GM21529 (cell line): ENCODE measurements at regions not wholly inside any gene's neighbourhood (a gene's known extent, or its start where the extent isn't known, plus 50 kb on each side); places are given as distances from the start of the nearest gene placed in this dataset.

Experiments used
- ATAC-seq: cut with Tn5 transposase; IDR thresholded peaks from one replicate; pipeline ENCODE4 v1.9.1; 2021; ENCODE audit not compliant: unreplicated experiment

DNA sequence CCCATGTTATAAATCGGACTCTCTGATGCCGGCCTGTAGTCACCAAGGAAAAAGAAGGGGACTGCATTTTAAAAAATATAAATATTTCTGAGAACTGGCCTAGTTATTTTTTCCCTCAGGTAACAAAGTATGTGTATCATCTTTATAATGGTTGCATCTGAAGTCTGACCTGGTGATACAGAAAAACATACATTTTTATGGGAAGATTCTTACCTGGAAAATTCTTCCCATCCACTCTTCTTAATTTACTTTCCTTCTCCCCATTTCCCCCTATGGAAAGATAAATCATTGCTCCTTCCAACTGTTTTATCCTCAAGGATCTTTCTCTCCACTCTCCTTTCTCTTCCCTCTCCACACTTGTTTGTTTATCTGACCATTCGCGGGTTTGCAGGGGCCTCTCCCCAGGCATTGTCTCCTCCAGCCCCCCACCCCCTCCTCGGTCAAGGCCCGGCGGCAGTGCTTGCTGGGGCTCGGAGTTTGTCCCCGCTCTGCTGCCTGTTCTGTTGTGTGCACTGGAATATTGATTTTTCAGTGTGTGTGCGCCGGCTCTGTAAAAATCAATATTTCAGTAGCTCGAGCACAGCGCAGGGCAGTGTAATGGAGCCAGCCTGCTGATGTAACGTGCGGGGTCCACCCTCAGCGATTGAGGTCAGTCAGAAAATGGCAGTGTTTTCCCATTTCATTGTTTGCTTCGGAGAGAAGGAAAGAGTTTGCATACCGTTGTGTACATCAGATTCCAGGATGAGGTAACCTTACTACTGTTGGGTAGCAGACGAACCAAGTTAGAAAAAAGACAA, 199.5 kb upstream of the NFE2L3 start:
- ATAC-seq: no peak

DNA sequence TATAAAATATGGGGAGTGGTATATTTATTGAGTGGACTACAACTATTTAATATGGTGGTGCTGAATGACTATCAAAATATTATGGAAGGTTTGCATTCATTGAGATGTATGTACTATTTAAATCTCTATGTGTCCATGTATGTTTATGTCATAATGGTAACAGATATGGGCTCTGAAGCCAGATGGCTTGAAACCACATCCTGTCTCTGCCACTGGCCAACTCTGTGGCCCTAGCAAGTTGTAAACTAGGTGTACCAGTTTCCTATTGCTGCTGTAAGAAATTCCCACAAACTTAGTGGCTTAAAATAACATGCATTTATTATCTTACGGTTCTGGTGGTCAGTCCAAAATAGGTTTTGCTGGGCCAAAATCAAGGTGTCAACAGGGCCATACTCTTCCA, 198.1 kb upstream of the NFE2L3 start:
- no peak for ATAC-seq

DNA sequence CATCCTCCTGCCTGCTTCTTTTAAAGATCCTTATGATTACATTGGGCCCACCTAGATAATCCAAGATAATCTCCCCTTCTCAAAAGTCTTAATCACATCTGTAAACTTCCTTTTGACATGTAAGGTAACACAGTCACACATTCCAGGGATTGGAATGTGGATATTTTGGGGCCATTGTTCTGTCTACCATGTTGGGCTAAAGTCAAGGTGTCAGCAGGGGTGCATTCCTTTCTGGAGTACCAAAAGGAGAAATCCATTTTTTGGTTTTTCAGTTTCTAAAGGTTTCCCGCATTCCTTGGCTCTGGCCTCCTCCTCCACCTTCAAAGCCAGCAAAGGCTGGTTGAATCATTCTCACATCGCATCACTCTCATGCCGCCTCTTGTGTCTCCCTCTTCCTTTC, 197.6 kb upstream of the NFE2L3 start:
- ATAC-seq: no peak

DNA sequence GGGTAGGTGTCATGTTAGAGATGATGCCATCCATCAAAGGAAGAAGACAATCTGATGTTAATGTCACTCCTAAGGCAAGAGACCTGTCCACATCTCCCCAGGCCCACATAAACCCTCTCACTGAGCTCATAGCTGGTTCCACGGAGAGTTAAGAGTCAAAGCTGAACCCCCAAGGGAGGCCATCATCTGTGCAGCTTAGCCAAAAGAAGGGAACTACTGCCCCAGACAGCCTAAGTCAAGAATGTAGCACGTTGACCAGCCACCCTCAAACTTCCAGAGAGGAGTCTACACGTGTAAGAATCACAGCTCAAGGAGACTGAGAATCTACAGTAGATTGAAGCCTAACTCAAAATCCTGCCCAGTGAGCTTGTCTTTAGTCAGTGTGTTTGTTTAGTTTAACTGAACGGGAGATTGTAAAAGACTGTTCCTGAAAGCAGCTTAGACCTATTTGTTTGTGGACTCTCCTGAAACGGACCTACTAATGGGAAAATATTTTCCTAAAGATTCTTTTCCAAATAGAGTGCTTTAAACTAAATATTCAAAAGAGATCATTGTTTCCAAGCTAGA, 192.7 kb upstream of the NFE2L3 start:
- ATAC-seq: no peak

DNA sequence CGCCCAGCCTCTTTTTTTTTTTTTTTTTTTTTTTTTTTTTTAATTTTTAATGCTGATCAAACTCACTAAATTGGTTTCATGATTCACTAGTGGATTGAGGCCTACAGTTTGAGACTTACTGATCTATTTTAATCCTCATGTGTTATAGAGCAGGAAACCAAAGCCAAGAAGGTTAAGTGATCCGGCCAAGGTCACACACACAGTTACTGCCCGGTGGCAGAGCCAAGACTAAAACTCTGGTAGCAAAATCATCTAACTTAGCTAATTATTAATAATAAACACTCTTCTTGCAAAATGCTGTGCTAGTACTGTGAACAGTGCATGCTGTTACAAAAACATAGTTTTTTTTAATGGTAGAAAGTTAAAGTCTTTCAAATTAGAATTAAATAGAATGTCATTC, 188.3 kb upstream of the NFE2L3 start:
- no peak for ATAC-seq

DNA sequence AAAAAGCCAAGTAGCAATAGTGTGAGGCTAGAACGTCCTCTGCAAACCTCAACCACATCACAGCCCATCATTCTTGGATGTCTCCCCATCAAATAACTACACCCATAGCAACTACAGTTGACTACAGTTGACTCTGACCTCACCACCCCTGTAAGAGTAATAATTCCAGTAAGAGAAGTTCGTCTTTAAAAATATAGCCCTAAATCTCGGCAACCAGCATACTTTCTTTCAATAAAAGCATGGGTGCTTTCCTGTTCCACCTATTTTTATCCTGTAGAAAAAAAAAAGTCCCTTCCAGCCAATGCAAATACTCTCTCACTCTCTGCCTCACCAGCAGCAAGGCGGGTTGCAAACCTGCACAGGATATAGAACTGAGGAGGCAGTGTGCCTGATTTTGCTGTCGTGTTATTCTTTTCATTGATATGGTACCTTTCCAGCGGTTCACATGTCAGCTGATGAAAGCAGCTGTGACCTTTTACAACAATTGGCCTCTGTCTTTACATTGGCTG, 187.5 kb upstream of the NFE2L3 start:
- peak; percentile 40 for ATAC-seq

DNA sequence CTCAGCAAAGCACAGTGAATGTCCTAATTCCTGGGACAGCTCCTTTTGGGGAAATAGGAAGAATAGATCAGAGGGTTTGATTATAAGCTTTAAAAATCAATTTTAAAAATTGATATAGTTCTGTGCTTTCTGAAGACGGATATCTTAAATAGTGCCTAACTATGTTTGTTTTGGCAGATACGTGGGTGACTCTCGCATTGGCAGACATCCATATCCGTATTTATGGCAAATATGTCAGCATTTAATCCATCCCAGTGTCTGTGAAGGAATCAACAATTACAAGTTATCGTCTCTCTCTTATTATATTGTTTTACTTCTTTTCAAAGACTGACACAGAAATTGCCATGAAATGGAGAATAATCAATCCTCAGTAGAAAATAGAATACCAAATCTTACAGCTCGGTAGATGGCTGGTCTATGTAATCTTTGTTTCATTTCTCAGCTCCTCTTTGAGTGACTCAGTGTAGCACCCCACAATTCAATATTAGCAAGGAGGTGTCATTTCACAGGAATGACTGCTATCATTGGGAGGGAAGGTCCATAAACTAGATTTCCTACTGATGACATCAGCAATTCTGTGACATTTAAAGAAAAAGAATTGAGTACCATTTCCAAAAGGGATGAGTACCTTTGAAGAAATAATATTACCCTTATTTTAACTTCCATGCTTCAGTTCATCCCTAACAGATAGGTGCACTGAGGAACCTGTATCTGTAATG, 186.4 kb upstream of the NFE2L3 start:
- no peak for ATAC-seq

DNA sequence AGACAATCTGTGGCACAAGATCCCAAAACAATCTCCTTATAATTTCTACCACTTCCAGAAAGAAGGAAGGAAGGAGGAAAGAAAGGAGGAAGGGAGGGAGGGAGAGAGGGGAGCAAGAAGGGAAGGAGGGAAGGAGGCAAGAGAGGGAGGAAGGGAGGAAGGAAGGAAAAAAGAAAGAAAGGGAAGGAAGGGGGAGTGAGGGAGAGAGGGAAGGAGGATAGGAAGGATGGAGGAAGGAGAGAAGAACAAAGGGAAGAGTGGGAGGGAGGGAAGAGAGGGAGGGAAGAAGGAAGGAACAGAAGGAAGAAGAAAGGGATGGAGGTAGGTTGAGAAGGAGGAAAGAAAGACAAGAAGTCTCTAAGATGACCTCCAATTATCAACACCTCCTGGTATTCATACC, 185.5 kb upstream of the NFE2L3 start:
- ATAC-seq: no peak

DNA sequence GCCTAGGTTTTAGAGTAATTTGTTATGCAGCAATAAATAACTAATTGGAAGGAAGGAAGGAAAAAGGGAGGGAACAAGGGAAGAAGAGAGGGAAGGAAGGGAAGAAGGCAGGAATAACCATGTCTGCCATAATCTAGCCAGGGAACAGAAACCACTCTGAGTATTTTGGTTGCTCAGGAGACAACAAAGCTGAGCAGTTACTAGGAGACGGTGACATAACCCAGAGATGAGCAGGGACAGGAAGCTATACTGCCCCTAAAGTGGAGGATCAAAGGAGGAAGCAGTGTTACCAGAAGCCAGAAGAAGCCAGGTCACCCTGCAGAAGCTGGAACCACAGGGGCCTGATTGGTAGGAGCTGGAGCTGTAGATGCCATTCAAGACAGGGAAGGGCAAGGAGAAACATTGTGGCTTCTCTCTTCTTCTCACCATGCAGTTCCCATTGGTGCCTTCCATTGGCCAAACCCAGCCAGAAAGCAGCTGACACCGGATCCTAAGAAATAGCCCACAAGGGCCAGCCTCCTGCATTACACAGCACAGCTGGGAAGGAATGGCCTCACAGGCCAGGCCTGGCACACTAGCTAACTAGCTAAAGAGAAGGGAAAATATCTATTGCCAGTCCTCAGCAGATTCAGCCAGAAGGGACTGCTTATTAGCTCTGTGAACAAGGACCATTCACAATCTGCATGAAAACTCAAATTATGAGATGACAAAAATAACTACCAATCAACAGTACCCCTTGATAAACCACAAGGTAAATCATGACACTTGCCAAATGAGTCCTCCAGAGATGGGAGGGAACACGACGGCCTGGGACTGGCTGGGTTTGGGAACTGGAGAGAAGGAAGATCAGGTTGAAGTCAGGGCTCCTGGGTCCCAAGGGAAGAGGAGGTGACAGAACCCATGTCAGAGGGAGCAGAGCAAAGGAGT, 184.5 kb upstream of the NFE2L3 start:
- peak; percentile 33 for ATAC-seq

DNA sequence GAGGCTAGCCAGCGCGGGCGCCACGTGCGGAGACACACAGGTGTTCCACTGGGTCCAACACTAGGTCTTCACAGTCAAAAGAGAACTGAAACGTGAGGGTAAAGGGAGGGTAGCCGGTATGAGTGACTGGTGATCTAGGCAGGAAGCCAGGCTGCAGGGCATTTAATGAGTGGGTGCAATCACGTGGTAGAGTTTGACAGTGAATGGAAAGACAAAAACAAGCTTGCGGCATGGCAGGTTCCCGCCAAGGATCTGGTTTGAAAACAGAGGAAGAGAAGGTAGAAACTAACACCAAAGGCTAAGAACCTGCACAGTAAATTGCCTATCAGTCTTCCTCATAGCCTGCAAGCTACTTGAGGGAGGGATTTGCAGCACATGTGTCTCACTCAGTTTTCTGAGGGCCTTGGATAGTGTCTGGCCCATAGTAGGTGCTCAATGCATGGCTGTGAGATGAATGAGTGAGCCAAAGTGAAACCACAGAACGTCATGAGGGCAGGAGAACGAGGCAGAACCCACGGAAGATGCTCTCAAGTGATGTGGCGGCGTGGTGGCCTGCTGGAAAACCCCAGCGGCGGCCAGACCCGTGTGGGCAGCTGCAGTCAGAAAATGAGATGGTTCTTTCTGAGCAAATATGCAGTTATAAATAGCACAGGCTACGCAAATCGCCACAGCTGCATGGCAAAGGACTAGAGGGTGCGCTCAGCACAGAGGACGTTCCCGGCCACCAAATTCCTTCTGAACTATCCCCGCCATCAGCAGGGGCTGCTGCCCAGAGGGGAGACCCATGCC, 183.6 kb upstream of the NFE2L3 start:
- ATAC-seq: peak; percentile 61

DNA sequence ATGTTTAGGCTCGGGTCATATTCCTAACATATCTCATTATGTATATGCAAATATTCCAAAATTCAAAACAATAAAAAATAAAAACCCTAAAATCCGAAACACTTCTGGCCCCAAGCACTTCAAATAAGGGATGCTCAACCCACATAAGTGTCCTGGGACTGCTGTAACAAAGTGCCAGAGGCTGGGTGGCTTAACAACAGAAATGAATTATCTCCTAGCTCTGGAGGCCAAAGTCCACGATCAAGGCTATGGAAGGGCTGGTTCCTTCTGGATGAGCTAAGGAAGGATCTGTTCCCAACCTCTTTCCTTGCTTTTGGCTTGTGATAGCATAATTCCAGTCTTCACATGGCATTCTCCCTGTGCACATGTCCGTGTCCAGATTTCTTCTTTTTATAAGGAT, 181.6 kb upstream of the NFE2L3 start:
- no peak for ATAC-seq

DNA sequence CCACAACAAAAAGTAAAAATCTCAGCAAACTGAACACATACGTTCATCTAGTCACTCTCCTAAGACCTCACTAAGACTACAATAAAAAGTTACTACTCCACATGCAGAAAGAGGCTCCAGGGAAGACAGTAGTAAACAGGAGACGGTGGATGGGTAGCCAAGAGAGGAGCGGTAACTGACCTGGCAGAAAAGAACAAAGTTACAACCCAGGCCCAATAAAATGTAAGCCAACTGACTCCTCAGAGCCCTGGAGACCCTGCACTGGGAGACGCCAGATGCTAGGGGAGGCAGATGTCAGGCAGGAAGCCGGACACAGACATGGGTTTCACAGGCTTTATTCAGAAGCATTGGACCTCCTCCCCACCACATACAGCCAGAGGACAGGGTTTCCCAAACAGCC, 181.1 kb upstream of the NFE2L3 start:
- ATAC-seq: no peak

DNA sequence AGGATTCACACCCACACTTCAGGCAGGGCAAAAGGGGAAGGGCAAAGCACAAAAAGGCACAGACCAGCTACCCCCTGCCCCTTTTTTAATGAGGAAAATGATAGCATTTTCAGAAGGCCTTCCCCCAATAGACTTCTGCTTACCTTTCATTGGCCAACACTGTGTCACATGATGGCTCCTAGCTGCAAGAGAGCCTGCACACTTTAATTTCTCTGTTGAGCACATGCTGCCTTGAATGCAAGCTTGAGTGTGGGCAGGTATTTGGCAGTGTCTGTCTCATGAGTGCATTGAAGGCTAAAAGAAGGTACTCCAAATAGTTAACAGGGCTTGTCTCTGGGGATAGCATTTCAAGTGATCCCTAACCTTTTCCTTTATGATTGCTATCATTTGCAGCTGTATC, 175.4 kb upstream of the NFE2L3 start:
- no peak for ATAC-seq

DNA sequence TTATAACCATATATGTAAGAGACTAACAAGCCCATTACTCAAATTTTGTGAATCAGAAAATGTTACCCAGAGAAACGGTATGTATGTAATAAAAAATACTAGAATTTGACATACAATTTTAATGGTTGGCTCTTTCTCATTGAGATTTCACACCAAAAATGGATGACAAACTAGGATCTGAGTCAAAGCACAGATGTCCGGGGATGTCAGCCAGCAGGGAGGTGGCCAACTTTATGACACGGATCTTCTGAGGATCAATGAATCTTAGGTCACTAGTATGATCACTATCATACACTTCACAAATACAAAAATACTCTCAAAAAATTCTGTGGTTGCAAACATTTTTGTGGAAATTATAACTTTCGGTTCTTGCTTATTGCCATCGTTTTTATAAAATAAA, 173.5 kb upstream of the NFE2L3 start:
- ATAC-seq: no peak

DNA sequence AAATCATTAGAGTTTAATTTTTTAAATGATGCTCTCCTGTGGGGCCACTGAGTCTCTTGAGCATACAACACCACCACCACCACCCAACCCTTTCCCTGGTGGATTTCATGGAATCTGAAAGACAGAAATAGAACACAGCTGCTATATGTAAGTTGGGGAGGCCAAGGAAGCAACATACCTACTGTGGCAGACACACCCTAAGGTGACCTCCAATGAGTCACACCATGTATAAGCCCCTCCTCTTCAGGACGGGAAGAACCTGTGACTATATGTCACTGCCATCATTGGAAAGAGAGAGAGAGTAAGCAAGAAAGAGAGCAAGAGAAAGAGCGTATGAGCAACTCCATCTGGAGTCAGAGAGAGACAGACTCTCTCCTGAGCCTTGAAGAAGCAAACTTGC, 172.4 kb upstream of the NFE2L3 start:
- no peak for ATAC-seq

DNA sequence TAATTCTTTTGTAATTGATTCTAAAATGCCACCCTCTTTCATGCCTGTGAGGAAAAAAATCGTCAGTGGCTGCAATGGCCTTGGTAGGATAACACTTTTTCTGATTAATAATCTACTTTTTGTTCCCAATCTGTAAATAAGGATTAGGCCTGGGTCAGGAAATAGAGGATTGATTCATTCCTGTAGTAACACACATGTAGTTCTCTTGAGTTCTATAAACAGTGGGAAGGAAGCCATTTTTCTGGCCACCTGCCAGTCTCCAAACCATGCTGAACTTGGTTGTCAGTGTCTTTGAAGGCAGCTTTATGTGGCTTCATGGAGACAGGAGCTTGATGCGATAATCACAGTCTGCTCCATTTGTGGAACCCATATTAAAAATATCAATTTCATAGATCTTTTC, 169.3 kb upstream of the NFE2L3 start:
- ATAC-seq: no peak

DNA sequence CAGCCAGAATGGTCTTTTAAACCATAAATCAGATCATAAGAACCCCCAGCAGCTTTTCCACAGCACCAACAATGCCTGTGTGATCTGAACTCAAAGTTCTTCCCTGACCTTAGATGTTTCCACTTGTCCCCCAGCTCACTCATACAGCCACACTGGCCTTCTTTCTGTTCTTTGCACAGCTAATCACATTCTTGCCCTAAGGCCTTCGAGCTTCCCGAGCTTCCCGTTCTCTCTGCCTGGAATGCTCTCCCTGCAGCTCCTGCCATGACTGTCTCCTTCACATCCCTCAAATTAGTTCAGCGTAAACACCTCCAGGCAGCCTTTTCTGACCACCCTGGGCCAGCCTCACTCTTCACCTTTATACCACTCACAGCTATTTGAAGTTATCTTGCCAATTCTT, 166.8 kb upstream of the NFE2L3 start:
- ATAC-seq: no peak

DNA sequence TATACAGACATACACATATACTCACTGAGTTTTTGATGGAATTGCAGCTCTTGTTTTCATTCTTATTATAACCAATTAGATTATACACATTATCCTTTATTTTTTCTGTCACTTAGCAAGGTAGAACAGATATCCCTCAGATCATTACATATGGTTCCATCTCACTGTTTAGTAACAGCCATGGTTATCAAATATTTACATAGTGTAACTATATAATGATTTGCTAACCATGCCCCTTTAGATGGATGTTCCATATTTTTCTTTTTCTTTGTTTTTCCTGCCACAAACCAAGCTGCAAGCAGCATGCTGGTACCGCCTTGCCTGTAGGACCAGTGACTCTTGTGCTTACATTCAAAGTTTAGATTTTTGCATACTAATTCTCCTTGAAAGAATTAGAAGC, 163.4 kb upstream of the NFE2L3 start:
- no peak for ATAC-seq

DNA sequence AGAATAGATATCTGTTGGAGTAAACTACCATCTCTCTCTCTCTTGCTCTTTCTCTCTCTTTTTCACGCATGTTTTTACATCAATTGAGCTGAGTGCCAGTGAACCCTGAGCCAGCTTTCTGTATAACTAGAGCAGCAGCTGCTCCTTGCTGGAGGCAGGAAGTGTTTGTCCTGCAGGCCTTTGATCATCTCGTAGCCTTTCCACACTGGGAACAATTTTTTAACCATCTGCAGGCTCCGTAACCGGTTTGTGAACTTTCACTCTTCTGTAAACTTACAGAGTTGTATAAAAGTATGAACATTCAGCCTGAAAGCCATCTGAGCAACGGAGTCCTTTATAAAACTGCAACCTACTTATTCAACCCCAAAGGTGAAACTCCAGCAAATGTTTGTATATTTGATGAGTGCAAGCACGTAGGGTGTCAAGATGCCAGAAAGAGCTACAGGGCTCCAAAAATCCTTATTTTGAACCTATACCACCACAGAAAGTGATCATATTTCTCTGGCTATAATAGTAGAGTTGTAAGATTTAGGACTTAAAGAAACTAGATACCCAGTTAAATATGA, 162.8 kb upstream of the NFE2L3 start:
- no peak for ATAC-seq

DNA sequence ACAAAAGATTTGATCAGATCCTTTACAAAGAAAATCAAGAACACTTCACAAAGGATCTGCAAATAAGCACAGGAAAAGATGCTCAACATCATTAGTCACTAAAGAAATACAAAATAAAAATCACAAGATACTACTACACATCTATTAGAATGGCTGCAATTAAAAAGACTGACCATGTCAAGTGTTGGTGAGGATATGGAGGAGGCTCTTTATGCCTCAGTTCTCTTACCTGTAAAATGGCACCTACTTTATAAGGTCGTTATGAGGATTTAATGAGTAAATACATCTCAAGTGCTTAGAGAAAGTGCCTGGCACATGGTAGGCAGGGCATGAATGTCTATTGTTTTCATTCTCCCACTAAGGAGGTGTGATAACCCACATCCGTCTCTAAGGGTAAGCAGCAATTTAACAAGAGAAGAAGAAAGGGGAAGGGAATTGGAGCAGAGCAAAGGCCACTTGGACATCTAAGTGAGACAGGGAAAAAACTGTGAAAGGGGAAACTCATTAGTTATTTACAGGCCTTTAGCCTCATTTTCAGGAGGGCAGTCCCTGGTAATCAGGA, 157.5 kb upstream of the NFE2L3 start:
- no peak for ATAC-seq
